ENCODE measurements at regions not wholly inside any gene's neighbourhood (a gene's known extent, or its start where the extent isn't known, plus 50 kb on each side); places are given as distances from the start of the nearest gene placed in this dataset.

- TF ChIP-seq TAF1 (IDR thresholded peaks at IDR 0.05; ENCODE audit: borderline replicate concordance, low read depth, low read length) (no peak), POLR2AphosphoS5 (IDR thresholded peaks at IDR 0.05; ENCODE audit: low read depth, low read length) (no peak), POLR2A (IDR thresholded peaks at IDR 0.05; ENCODE audit: low read depth, low read length) (no peak)
Observed at GRCh38 chr1:185626344-185626743, 107.8 kb upstream of the HMCN1 start.
